ENCODE measurements at regions not wholly inside any gene's neighbourhood (a gene's known extent, or its start where the extent isn't known, plus 50 kb on each side); places are given as distances from the start of the nearest gene placed in this dataset.
"Not testable (repeated sequence)": the region's sequence is repeated elsewhere in the genome, so short reads cannot be mapped to it uniquely, and the experiment has no call there.

- no peak for DNase-seq (ENCODE audit: low read depth, low spot score)
These were observed 197.6 kb upstream of the CHST9 start for GRCh38 chr18:27382567-27383216.

- DNase-seq (ENCODE audit: low read depth, low spot score), result no peak
These were observed 193.5 kb upstream of the CHST9 start for GRCh38 chr18:27378431-27379095.

- DNase-seq (ENCODE audit: low read depth, low spot score), result no peak
These were observed 192.1 kb upstream of the CHST9 start for GRCh38 chr18:27377251-27377650.

- DNase-seq (ENCODE audit: low read depth, low spot score), result no peak
These were observed 187.3 kb upstream of the CHST9 start for GRCh38 chr18:27372386-27372785.

GRCh38 chr18:27366665-27367064 lies 181.6 kb upstream of the CHST9 start:
- no peak for DNase-seq (ENCODE audit: low read depth, low spot score)

- DNase-seq (ENCODE audit: low read depth, low spot score), result no peak
These were observed 181.0 kb upstream of the CHST9 start for GRCh38 chr18:27366151-27366550.

- no peak for DNase-seq (ENCODE audit: low read depth, low spot score)
These were observed 178.8 kb upstream of the CHST9 start for GRCh38 chr18:27363872-27364271.

GRCh38 chr18:27361477-27361876 lies 176.4 kb upstream of the CHST9 start:
- DNase-seq (ENCODE audit: low read depth, low spot score), result no peak

GRCh38 chr18:27355308-27355707 lies 170.2 kb upstream of the CHST9 start:
- DNase-seq (ENCODE audit: low read depth, low spot score), result no peak

- no peak for DNase-seq (ENCODE audit: low read depth, low spot score)
These were observed 168.2 kb upstream of the CHST9 start for GRCh38 chr18:27353273-27353672.

- no peak for DNase-seq (ENCODE audit: low read depth, low spot score)
These were observed 164.3 kb upstream of the CHST9 start for GRCh38 chr18:27349284-27349882.

GRCh38 chr18:27331606-27332005 lies 146.5 kb upstream of the CHST9 start:
- no peak for DNase-seq (ENCODE audit: low read depth, low spot score)

GRCh38 chr18:27314996-27315395 lies 129.9 kb upstream of the CHST9 start:
- DNase-seq (ENCODE audit: low read depth, low spot score), result no peak

- no peak for DNase-seq (ENCODE audit: low read depth, low spot score)
These were observed 128.6 kb upstream of the CHST9 start for GRCh38 chr18:27313678-27314077.

- DNase-seq (ENCODE audit: low read depth, low spot score), result no peak
These were observed 127.7 kb upstream of the CHST9 start for GRCh38 chr18:27312853-27313252.

- no peak for DNase-seq (ENCODE audit: low read depth, low spot score)
These were observed 127.0 kb upstream of the CHST9 start for GRCh38 chr18:27312153-27312552.

GRCh38 chr18:27311114-27311513 lies 126.0 kb upstream of the CHST9 start:
- DNase-seq (ENCODE audit: low read depth, low spot score), result no peak

- DNase-seq (ENCODE audit: low read depth, low spot score), result no peak
These were observed 116.7 kb upstream of the CHST9 start for GRCh38 chr18:27301615-27302378.

GRCh38 chr18:27298214-27298804 lies 113.2 kb upstream of the CHST9 start:
- no peak for DNase-seq (ENCODE audit: low read depth, low spot score)

GRCh38 chr18:27285973-27286562 lies 101.0 kb upstream of the CHST9 start:
- DNase-seq (ENCODE audit: low read depth, low spot score), result not testable (repeated sequence)

GRCh38 chr18:27278131-27278530 lies 93.0 kb upstream of the CHST9 start:
- DNase-seq (ENCODE audit: low read depth, low spot score), result no peak

- DNase-seq (ENCODE audit: low read depth, low spot score), result no peak
These were observed 92.4 kb upstream of the CHST9 start for GRCh38 chr18:27277554-27277953.
